GM19455 (cell line): ENCODE measurements at regions not wholly inside any gene's neighbourhood (a gene's known extent, or its start where the extent isn't known, plus 50 kb on each side); places are given as distances from the start of the nearest gene placed in this dataset.

Experiments
- ATAC-seq: cut with Tn5 transposase; IDR thresholded peaks from one replicate; pipeline ENCODE4 v1.9.1; 2021; ENCODE audit not compliant: unreplicated experiment

DNA sequence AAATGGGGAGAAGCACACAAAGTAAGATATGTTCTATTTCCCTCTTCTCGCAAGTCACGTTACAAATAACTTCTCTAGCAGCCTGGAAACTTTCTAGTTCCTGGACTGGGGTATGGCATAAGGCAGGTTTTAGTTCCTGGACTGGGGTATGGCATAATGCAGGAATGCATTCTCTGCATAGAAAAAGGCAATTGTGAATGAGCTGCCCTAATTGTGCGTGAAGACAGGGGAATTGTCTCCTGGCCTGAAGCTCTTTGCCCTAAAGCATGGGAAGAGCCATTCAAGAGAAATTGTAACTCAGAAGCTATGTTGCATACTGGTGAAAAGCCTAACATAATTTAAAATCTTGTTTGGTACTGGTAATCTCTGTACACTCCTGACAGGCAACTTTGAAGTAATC is 54.3 kb upstream of the CBLB start:
- no peak for ATAC-seq

- no peak for ATAC-seq
These were observed 58.9 kb upstream of the CBLB start for GRCh38 chr3:105927741-105928140.

DNA sequence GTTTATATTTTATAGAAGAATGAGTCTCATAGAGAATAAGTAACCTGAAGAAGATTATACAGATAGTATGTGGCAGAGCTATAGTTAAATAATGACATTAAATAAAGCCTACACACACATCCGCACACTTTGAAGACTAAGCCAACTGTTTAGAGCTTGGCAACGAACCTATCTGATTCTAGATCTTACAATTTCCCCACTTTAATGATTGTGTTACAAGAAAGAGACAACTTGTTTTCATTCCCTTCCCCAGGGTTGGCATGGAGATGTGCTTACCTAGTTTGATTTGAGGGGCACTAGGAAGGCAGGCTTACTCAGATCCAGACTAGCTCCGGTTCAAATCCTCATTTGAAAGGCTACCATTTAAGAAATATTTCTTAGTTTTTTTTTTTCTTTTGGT is 61.9 kb upstream of the CBLB start:
- no peak for ATAC-seq

DNA sequence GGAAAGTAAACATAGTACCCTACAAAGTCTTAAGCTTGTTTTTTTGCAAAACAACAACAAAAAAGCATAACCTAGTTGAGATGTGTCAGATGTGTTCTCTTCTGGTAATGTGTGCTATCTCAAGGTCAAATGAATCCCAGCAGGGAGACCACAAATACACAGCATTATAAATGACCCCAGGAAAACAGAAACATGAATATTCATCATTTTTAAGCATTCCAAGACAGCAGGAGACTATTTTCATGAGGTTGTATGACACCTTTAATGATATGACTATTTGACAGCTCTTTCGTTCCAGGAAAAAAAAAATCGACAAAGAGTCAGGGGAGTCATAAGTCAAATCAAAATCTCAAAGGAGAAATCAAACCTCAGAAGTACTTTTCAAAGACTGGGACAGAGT is 62.7 kb upstream of the CBLB start:
- ATAC-seq = no peak

DNA sequence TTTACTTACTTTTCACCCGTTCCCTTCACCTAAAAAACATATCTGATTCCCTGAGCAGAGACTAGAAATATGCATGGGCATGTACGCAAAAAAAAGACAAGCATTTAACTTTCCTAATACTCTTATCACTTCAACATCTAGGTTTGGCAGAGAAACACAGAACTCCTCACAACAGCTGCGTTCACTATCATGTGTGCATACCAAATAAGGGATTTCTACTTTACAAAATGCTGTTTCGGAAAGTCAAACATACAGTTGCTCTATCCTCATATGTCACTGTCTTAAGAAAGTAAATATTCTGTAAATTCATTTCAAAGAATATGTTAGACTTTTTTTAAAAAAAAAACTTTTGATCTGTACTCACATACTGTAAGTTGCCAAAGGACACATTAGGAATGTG is 65.1 kb upstream of the CBLB start:
- no peak for ATAC-seq

GRCh38 chr3:105938101-105938500 is 69.3 kb upstream of the CBLB start:
- ATAC-seq = no peak

DNA sequence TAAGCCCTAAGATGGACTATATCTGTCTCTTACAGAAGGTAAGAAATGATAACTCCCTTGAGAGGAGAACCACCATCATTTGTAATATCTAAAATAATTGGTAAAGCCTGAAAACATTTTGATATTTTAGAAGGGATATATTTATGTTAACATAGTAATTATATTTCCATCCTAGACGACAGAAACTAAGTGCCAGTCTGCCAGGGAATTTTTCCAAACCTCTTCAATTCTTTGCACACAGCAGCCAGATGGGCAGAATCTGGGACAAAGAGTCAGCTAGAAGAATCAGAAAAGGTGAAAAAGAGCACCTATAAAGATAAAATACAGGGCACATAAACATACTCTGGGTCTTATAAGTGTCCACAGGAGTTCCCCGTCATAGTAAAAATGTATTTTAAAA is 70.0 kb upstream of the CBLB start:
- no peak for ATAC-seq

DNA sequence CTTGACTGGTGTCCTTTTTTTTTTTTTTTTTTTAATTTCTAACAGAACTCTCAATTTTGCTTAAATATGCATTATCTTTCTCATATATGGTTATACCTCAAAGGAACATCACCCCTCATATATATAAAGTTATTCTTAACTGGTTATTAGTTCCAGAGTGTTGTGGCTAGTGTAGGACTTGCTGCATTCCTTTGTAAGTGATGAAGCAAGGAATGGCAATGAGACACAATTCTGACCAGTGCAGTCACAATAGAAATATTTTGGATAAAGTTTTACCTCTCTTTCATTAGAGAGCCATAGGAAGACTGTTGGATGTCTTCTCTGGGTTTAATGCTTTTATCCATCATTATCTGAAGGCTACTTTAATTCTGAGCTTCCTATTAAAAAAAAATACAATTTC is 75.5 kb upstream of the CBLB start:
- no peak for ATAC-seq

GRCh38 chr3:105944721-105945120 is 75.9 kb upstream of the CBLB start:
- no peak for ATAC-seq

GRCh38 chr3:105948101-105948500 is 79.3 kb upstream of the CBLB start:
- ATAC-seq = no peak

- no peak for ATAC-seq
These were observed 82.2 kb upstream of the CBLB start for GRCh38 chr3:105950881-105951600.

- no peak for ATAC-seq
These were observed 85.0 kb upstream of the CBLB start for GRCh38 chr3:105953831-105954230.

DNA sequence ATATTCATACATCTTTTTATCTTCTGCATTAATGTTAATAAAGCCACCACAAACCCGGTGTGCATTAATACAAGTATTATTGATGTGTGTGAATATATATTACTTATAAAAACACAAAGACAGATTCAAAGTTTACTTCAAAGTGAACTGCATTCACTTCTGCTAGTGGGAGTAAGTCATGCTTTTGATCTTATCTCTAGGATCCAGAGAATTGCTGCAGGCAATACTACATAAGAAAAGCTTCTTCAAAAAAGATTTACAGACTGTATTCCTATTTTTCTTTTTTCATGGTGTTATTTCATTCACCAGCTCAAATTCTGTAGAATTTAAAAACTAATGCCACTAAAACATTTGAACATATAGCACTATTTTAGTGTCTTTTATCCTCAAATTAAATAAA is 87.5 kb upstream of the CBLB start:
- ATAC-seq = no peak

- ATAC-seq = no peak
These were observed 88.9 kb upstream of the CBLB start for GRCh38 chr3:105957722-105958121.

DNA sequence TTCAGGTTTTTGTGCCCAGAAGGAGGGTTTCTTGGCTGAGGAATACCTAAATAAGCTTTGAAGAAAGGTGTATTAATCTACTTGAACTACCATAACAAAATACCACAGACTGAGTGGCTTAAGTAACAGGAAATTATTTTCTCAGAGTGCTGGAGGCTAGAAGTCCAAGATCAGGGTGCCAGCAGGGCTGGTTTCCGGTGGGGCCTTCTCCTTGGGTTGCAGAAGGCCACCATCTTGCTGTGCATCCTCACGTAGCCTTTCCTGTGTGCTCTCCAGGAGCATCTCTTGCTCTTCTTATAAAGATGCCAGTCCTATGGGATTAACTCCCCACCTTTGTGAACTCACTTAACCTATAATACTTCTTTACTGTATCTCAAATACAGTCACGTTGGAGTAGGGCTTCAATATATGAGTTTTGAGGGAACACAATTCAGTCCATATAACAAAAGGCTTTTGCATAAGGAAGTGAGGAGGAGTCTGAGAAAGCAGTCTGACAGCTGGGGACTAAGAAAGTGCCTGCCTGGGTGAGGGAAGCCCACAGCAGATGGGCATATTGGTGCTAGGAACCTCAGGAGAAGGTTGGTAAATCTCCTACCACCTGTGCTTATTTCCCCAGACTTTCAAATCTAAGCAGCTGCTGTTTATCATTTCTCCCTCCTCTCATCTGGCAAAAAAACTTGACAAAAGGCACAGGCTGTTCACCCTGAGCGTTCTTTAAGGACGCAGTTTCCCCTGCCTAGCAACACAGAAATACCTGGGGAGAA is 89.6 kb upstream of the CBLB start:
- ATAC-seq = no peak

- no peak for ATAC-seq
These were observed 91.0 kb upstream of the CBLB start for GRCh38 chr3:105959851-105960250.

DNA sequence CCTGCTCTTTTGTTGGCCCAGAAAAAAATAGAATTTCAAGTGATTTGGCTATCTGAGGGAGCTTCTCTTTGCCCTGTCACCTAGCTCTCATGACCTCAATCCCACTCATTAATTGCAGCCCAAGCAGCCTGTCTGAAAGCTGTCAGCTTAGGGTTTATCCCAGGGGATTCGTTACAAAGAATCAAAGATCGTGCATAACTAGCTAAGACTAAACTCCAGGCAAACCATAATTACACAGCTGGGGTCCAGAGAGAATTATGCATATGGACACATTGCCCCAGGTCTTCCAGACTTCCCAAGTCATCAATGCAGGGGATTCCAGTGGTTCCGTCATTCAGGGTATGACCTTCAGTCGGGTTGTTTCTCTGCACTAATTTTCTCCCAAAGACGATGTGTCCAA is 91.6 kb upstream of the CBLB start:
- no peak for ATAC-seq

GRCh38 chr3:105963161-105963560 is 94.3 kb upstream of the CBLB start:
- no peak for ATAC-seq

DNA sequence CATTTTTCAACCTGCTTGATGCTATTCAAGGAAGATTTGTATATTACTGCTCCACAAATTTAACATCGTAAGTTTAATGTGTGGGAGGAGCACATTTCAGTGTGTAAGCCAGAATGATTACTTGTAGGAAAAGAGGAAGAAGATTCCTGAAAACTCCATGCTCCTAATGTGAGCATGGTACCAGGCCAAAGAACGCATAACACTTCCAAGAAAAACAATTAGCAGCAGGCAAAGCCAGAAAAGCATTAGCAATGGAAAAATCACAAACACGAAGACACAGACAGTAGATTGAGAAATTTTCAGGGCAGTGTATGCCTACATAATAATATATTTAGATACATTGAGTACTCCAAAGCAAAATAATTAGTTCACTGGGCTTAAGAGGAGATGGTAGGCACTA is 96.6 kb upstream of the CBLB start:
- ATAC-seq = no peak

DNA sequence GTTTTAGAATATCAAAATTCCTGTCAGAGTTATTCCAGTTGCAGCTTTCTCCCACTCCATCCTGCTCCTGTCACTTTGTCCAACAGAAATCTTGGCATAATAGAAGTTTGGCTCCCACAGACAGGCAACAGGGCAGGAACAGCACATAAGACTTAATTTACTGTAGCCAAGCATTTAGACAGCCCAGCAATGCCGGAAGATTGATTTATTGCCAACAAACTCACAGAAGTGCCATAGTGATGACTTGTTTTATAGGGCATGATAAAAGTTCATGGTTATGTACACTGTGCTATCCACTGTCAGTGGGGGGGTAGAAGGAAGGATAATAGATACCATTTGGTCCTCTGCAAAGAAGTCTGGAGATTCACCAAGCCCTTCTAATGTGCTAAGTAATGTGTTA is 98.3 kb upstream of the CBLB start:
- no peak for ATAC-seq

DNA sequence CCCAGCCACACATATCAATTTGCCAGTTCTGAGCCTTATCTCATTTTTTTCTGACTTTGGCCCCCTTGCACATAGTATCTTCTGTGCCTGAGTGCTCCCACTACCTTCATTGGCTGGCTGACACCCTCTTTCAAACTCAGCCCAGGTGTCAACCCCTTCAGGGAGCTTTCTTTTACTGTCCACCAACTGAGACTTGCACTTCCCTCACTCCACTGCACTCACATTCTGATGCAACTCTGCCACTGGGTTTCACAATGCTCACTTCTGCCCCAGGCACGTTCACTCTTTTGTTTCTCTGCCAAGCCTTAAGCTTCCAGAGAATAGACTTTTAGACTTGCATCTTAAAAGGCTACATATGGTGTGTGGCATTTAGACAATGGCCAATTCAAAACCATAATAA is 101.5 kb upstream of the CBLB start:
- ATAC-seq = no peak

- no peak for ATAC-seq
These were observed 103.3 kb upstream of the CBLB start for GRCh38 chr3:105972069-105972468.

- no peak for ATAC-seq
These were observed 105.6 kb upstream of the CBLB start for GRCh38 chr3:105974381-105974780.
